ENCODE measurements at regions not wholly inside any gene's neighbourhood (a gene's known extent, or its start where the extent isn't known, plus 50 kb on each side); places are given as distances from the start of the nearest gene placed in this dataset.
"Not testable (repeated sequence)": the region's sequence is repeated elsewhere in the genome, so short reads cannot be mapped to it uniquely, and the experiment has no call there.

DNA sequence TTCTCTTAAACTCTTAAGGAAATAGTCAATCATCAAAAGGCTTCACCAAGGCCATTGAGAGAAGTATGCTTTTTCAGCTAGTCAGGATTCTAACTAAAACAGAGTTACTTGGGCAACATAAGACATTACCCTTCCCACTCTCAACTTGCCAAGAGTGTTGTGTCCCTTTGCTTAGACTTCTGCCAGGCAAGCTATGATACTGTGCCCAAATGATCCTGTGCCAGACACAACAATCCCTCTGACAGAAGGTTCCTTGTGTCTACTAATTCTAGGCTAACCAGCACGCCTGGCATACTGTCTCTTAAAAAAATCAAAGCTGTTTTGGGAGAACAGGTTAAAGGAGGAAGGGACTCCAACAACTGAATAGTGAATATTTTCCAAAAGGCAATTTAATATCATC, 750.6 kb downstream of the CDY1 start:
- BruUV-seq (replicated peaks): not testable (repeated sequence)

GRCh38 chrY:26408671-26409328, 786.9 kb downstream of the CDY1 start:
- FAIRE-seq: no peak
- WGBS (ENCODE audit: insufficient coverage, insufficient replicate concordance, low lambda C conversion rate, missing lambda C conversion rate): no CpG with 5 or more reads among the region's 39 CpGs

More for the DNA sequence above, 750.6 kb downstream of the CDY1 start:
- H4K20me1 ChIP-seq (ENCODE audit: control insufficient read depth, insufficient read depth); SMC1A ChIA-PET (ENCODE audit: uncharacterized antibody, unreplicated experiment); FAIRE-seq; H2AFZ ChIP-seq (ENCODE audit: control insufficient read depth, low read depth, low read length); DNase-seq (ENCODE audit: low read depth, low spot score); H3K4me2 ChIP-seq (ENCODE audit: control insufficient read depth, insufficient read depth); in situ Hi-C loops (cut with MboI); H3K36me3 ChIP-seq (ENCODE audit: control insufficient read depth in 2 of 2, insufficient read depth in 2 of 2, low read length in 1 of 2); CTCF ChIA-PET; ATAC-seq; H3K9ac ChIP-seq (ENCODE audit: control insufficient read depth, insufficient read depth, low read length); H3K4me3 ChIP-seq; intact Hi-C loops (cut with micrococcal nuclease; ENCODE audit: unreplicated experiment); H3K27ac ChIP-seq (ENCODE audit: control insufficient read depth, insufficient read depth); H3K27me3 ChIP-seq (replicated peaks in 1 of 2; ENCODE audit: control insufficient read depth in 2 of 2, insufficient read depth in 2 of 2, low read length in 1 of 2); H3K79me2 ChIP-seq (ENCODE audit: control insufficient read depth, insufficient read depth, low read length); H3K9me3 ChIP-seq (replicated peaks; ENCODE audit: control insufficient read depth, insufficient read depth, low read length); RAD21 ChIA-PET (ENCODE audit: unreplicated experiment); POLR2A ChIA-PET; H3K4me1 ChIP-seq (ENCODE audit: control insufficient read depth, insufficient read depth, low read length): not testable (repeated sequence)
- WGBS (ENCODE audit: insufficient coverage, insufficient replicate concordance, low lambda C conversion rate, missing lambda C conversion rate): no CpG with 5 or more reads among the region's 1 CpG

More at GRCh38 chrY:26408671-26409328, 786.9 kb downstream of the CDY1 start:
- in situ Hi-C loops (cut with MboI) (no loop called here), intact Hi-C loops (cut with micrococcal nuclease; ENCODE audit: unreplicated experiment) (no loop called here)
- Histone ChIP-seq H3K27ac (ENCODE audit: control insufficient read depth, insufficient read depth) (no peak overlapping the region), H3K4me3 (no peak overlapping the region), H3K4me1 (ENCODE audit: control insufficient read depth, insufficient read depth, low read length) (no peaks in the 10 kb centered on the region), H3K4me2 (ENCODE audit: control insufficient read depth, insufficient read depth) (no peak overlapping the region), H3K79me2 (ENCODE audit: control insufficient read depth, insufficient read depth, low read length) (no peaks in the 10 kb centered on the region), H3K9me3 (replicated peaks; ENCODE audit: control insufficient read depth, insufficient read depth, low read length) (no peaks in the 10 kb centered on the region), H3K36me3 (ENCODE audit: control insufficient read depth in 2 of 2, insufficient read depth in 2 of 2, low read length in 1 of 2) (no peaks in the 10 kb centered on the region), H3K27me3 (replicated peaks in 1 of 2; ENCODE audit: control insufficient read depth in 2 of 2, insufficient read depth in 2 of 2, low read length in 1 of 2) (no peaks in the 10 kb centered on the region), H4K20me1 (ENCODE audit: control insufficient read depth, insufficient read depth) (no peaks in the 10 kb centered on the region), H2AFZ (ENCODE audit: control insufficient read depth, low read depth, low read length) (no peak overlapping the region), H3K9ac (ENCODE audit: control insufficient read depth, insufficient read depth, low read length) (no peak overlapping the region)
- no TSS peak for BruUV-seq (replicated peaks)
- DNase-seq (ENCODE audit: low read depth, low spot score): no peak
- TF ChIP-seq ZZZ3 (IDR thresholded peaks at IDR 0.05; ENCODE audit: control insufficient read depth, insufficient read length, low read depth) (no peak), SP1 (IDR thresholded peaks at IDR 0.05; ENCODE audit: low read depth, low read length) (no peak)
- SMC1A ChIA-PET (ENCODE audit: uncharacterized antibody, unreplicated experiment): no interaction called here
- POLR2A ChIA-PET: no interaction called here
- no peak for ATAC-seq
- RAD21 ChIA-PET (ENCODE audit: unreplicated experiment): no interaction called here
- CTCF ChIA-PET: no interaction called here

All from GM12878 (cell line).